Vagina (tissue), 2 donors: ENCODE measurements at regions not wholly inside any gene's neighbourhood (a gene's known extent, or its start where the extent isn't known, plus 50 kb on each side); places are given as distances from the start of the nearest gene placed in this dataset.

Source experiments
- DNase-seq, 2 donors: peaks; one replicate each; pipeline ENCODE4 v3.0.0-alpha.2; 2017; ENCODE audit errors: extremely low spot score in 2 of 2
- H3K27ac ChIP-seq: fragments of 200-600 bp; sonication (generic); one replicate; pipeline ENCODE4 v1.5.1; 2019
- H3K27me3 ChIP-seq: fragments of 200-600 bp; sonication (generic); one replicate; pipeline ENCODE4 v1.5.1; 2019
- H3K36me3 ChIP-seq, 2 donors: fragments of 200-600 bp; sonication (generic); one replicate each; pipeline ENCODE4 v1.5.1; 2017 to 2019
- H3K4me1 ChIP-seq: fragments of 200-600 bp; sonication (generic); one replicate; pipeline ENCODE4 v1.5.1; 2019
- H3K4me3 ChIP-seq, 2 donors: fragments of 200-600 bp; sonication (generic); 1 replicate in 1 of 2; 2 replicates in 1 of 2; pipeline ENCODE4 v1.5.1; 2016 to 2019
- H3K9me3 ChIP-seq: fragments of 200-600 bp; sonication (generic); one replicate; pipeline ENCODE4 v1.5.1; 2019
- CTCF ChIP-seq, 3 experiments: fragments of 450-650 bp in 2 of 3; fragments of 200-600 bp in 1 of 3; sonication (generic) in 1 of 3; IDR thresholded peaks; one replicate each; pipeline ENCODE4 v1.5.1; 2017 to 2019; ENCODE audit warnings: antibody characterized with exemption in 3 of 3, mild to moderate bottlenecking in 2 of 3, moderate library complexity in 2 of 3
- POLR2A ChIP-seq, 2 donors: fragments of 450-650 bp; IDR thresholded peaks; one replicate each; pipeline ENCODE4 v1.6.1; 2017; ENCODE audit warnings: antibody characterized with exemption in 2 of 2, mild to moderate bottlenecking in 2 of 2, moderate library complexity in 2 of 2
- POLR2AphosphoS5 ChIP-seq, 2 donors: sonication (generic); formaldehyde crosslinking; IDR thresholded peaks; one replicate each; pipeline ENCODE4 v1.9.0; 2017; ENCODE audit warnings: antibody characterized with exemption in 2 of 2, mild to moderate bottlenecking in 2 of 2, low read depth in 1 of 2; ENCODE audit not compliant: insufficient read depth in 1 of 2
- intact Hi-C: fragments of 100-400 bp; cut with DNase I; formaldehyde crosslinking; loops from one replicate; pipeline ENCODE4 v1.15.1; 2023

- intact Hi-C loops = no loop called here
- Histone ChIP-seq H3K27me3 (no peaks in the 10 kb centered on the region), H3K27ac (no peak overlapping the region), H3K9me3 (no peaks in the 10 kb centered on the region), H3K4me3 (no peak overlapping the region), H3K4me1 (no peaks in the 10 kb centered on the region), H3K36me3 (no peaks in the 10 kb centered on the region)
- no peak for DNase-seq
- TF ChIP-seq POLR2AphosphoS5 (IDR thresholded peaks at IDR 0.05; ENCODE audit: insufficient read depth in 1 of 2, low read depth in 1 of 2) (no peak), CTCF (IDR thresholded peaks at IDR 0.05) (no peak), POLR2A (IDR thresholded peaks at IDR 0.05) (no peak)
Measured at GRCh38 chr10:107717046-107717445, 552.5 kb upstream of the SORCS1 start.

GRCh38 chr10:107715565-107715964, 551.1 kb upstream of the SORCS1 start:
- DNase-seq = no peak
- no peak overlapping the region for H3K27ac ChIP-seq
- no peaks in the 10 kb centered on the region for H3K27me3 ChIP-seq
- intact Hi-C loops = no loop called here
- no peaks in the 10 kb centered on the region for H3K9me3 ChIP-seq
- no peak overlapping the region for H3K4me3 ChIP-seq
- TF ChIP-seq CTCF (IDR thresholded peaks at IDR 0.05) (no peak), POLR2A (IDR thresholded peaks at IDR 0.05) (no peak), POLR2AphosphoS5 (IDR thresholded peaks at IDR 0.05; ENCODE audit: insufficient read depth in 1 of 2, low read depth in 1 of 2) (no peak)
- no peaks in the 10 kb centered on the region for H3K36me3 ChIP-seq
- H3K4me1 ChIP-seq = no peaks in the 10 kb centered on the region

- H3K4me1 ChIP-seq = no peaks in the 10 kb centered on the region
- intact Hi-C loops = no loop called here
- H3K9me3 ChIP-seq = no peaks in the 10 kb centered on the region
- H3K4me3 ChIP-seq = no peak overlapping the region
- no peak for TF ChIP-seq POLR2AphosphoS5 (IDR thresholded peaks at IDR 0.05; ENCODE audit: insufficient read depth in 1 of 2, low read depth in 1 of 2)
- DNase-seq = no peak
- H3K36me3 ChIP-seq = no peaks in the 10 kb centered on the region
- no peak overlapping the region for H3K27ac ChIP-seq
- no peaks in the 10 kb centered on the region for H3K27me3 ChIP-seq
Measured at GRCh38 chr10:107708981-107709380, 544.5 kb upstream of the SORCS1 start.

- no peak for DNase-seq
- H3K4me3 ChIP-seq = no peak overlapping the region
- intact Hi-C loops = no loop called here
Measured at GRCh38 chr10:107706096-107706725, 541.7 kb upstream of the SORCS1 start.

GRCh38 chr10:107701943-107702342, 537.4 kb upstream of the SORCS1 start:
- Histone ChIP-seq H3K36me3 (no peaks in the 10 kb centered on the region), H3K27ac (no peak overlapping the region), H3K27me3 (no peaks in the 10 kb centered on the region), H3K4me1 (no peaks in the 10 kb centered on the region), H3K4me3 (no peak overlapping the region), H3K9me3 (no peaks in the 10 kb centered on the region)
- TF ChIP-seq POLR2AphosphoS5 (IDR thresholded peaks at IDR 0.05; ENCODE audit: insufficient read depth in 1 of 2, low read depth in 1 of 2) (no peak), CTCF (IDR thresholded peaks at IDR 0.05) (no peak), POLR2A (IDR thresholded peaks at IDR 0.05) (no peak)
- intact Hi-C loops = no loop called here
- DNase-seq = no peak

More at GRCh38 chr10:107706096-107706725, 541.7 kb upstream of the SORCS1 start:
- Histone ChIP-seq H3K36me3 (no peaks in the 10 kb centered on the region), H3K27me3 (no peaks in the 10 kb centered on the region), H3K27ac (no peak overlapping the region), H3K4me1 (no peaks in the 10 kb centered on the region), H3K9me3 (no peaks in the 10 kb centered on the region)
- TF ChIP-seq POLR2AphosphoS5 (IDR thresholded peaks at IDR 0.05; ENCODE audit: insufficient read depth in 1 of 2, low read depth in 1 of 2) (no peak), POLR2A (IDR thresholded peaks at IDR 0.05) (no peak)

- Histone ChIP-seq H3K27me3 (no peaks in the 10 kb centered on the region), H3K9me3 (no peaks in the 10 kb centered on the region), H3K27ac (no peak overlapping the region), H3K36me3 (no peaks in the 10 kb centered on the region), H3K4me3 (no peak overlapping the region), H3K4me1 (no peaks in the 10 kb centered on the region)
- no peak for DNase-seq
- TF ChIP-seq CTCF (IDR thresholded peaks at IDR 0.05) = no peak
- no peak for TF ChIP-seq POLR2AphosphoS5 (IDR thresholded peaks at IDR 0.05; ENCODE audit: insufficient read depth in 1 of 2, low read depth in 1 of 2)
- intact Hi-C loops = no loop called here
Measured at GRCh38 chr10:107692072-107692471, 527.6 kb upstream of the SORCS1 start.
